AG09319 (cell line): ENCODE measurements at regions not wholly inside any gene's neighbourhood (a gene's known extent, or its start where the extent isn't known, plus 50 kb on each side); places are given as distances from the start of the nearest gene placed in this dataset.

Experiments
- DNase-seq: peaks from one replicate; pipeline ENCODE4 v3.0.0-alpha.2; 2010; ENCODE audit warnings: low read depth; ENCODE audit errors: extremely low read depth
- CTCF ChIP-seq: IDR thresholded peaks from 2 replicates; pipeline ENCODE4 v1.5.1; 2011; ENCODE audit warnings: low read depth, mild to moderate bottlenecking, inconsistent platforms, low read length, moderate library complexity

- no peak for DNase-seq
- no peak for TF ChIP-seq CTCF
Observed at GRCh38 chr1:81329041-81329440, 471.7 kb upstream of the ADGRL2 start.

- DNase-seq = no peak
- no peak for TF ChIP-seq CTCF
Observed at GRCh38 chr1:81327743-81328142, 473.0 kb upstream of the ADGRL2 start.

- TF ChIP-seq CTCF = no peak
- DNase-seq = no peak
Observed at GRCh38 chr1:81327103-81327710, 473.5 kb upstream of the ADGRL2 start.

GRCh38 chr1:81326212-81326611 lies 474.5 kb upstream of the ADGRL2 start:
- DNase-seq = no peak
- no peak for TF ChIP-seq CTCF

GRCh38 chr1:81325397-81325796 lies 475.3 kb upstream of the ADGRL2 start:
- no peak for DNase-seq
- no peak for TF ChIP-seq CTCF

- DNase-seq = no peak
- TF ChIP-seq CTCF = no peak
Observed at GRCh38 chr1:81323862-81324261, 476.9 kb upstream of the ADGRL2 start.

GRCh38 chr1:81317191-81317590 lies 483.5 kb upstream of the ADGRL2 start:
- DNase-seq = no peak
- TF ChIP-seq CTCF = no peak
